Colonic mucosa (tissue), 4 donors: ENCODE measurements at regions not wholly inside any gene's neighbourhood (a gene's known extent, or its start where the extent isn't known, plus 50 kb on each side); places are given as distances from the start of the nearest gene placed in this dataset.

ENCODE experiments used
- DNase-seq: peaks from one replicate; pipeline ENCODE4 v3.0.0-alpha.2; 2020
- H3K27ac ChIP-seq: fragments of 200-600 bp; one replicate; pipeline ENCODE4 v1.8.0; 2021
- H3K27me3 ChIP-seq: fragments of 200-600 bp; one replicate; pipeline ENCODE4 v1.8.0; 2021
- H3K36me3 ChIP-seq: fragments of 200-600 bp; one replicate; pipeline ENCODE4 v1.8.0; 2021
- H3K4me1 ChIP-seq: fragments of 200-600 bp; one replicate; pipeline ENCODE4 v1.8.0; 2021; ENCODE audit warnings: mild to moderate bottlenecking
- H3K4me3 ChIP-seq: fragments of 200-600 bp; one replicate; pipeline ENCODE4 v1.8.0; 2021
- H3K9ac ChIP-seq, 2 donors: one replicate each; pipeline ENCODE4 v1.7.0; 2013; ENCODE audit warnings: control low read depth in 2 of 2, low read depth in 2 of 2, low read length in 2 of 2
- H3K9me3 ChIP-seq: fragments of 200-600 bp; one replicate; pipeline ENCODE4 v1.8.0; 2021
- CTCF ChIP-seq: fragments of 200-600 bp; IDR thresholded peaks from one replicate; pipeline ENCODE4 v1.8.0; 2022; ENCODE audit warnings: antibody characterized with exemption, mild to moderate bottlenecking
- intact Hi-C: fragments of 100-400 bp; cut with DNase I; formaldehyde crosslinking; loops from one replicate; pipeline ENCODE4 v1.14.1; 2022
- donor health status: healthy.
- donor health status: DM: no; HTN: no; CAD: no.
- donor health status: DM: no; HTN: no; CAD: no.

- no peak for TF ChIP-seq CTCF
- Histone ChIP-seq H3K27me3 (no peaks in the 10 kb centered on the region), H3K4me1 (no peaks in the 10 kb centered on the region), H3K27ac (no peak overlapping the region), H3K9ac (no peak overlapping the region), H3K4me3 (no peak overlapping the region), H3K36me3 (no peaks in the 10 kb centered on the region), H3K9me3 (no peaks in the 10 kb centered on the region)
- no peak for DNase-seq
- intact Hi-C loops = no loop called here
Measured at GRCh38 chr14:30339311-30339901, 219.6 kb upstream of the G2E3 start.

DNA sequence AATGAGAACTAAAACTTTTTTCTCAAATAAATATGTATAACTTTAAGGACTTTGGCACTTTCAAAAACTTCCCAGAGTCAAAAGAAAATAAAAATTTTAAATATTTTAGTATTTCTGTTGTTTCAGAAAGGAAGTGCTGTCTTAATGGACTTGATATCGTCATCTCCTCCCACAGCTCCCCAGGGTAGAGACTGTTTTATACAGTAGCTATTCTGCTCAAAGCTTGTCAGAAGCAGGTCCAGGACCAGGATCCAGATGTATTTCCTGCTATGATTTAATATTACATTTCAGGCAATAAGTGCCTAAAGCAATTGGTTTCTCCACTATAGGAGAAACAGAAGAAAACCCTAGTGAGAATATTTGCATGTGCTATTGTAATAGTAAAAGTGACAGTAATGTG lies 218.5 kb upstream of the G2E3 start:
- Histone ChIP-seq H3K9ac (no peak overlapping the region), H3K9me3 (no peaks in the 10 kb centered on the region), H3K4me1 (no peaks in the 10 kb centered on the region), H3K4me3 (no peak overlapping the region), H3K27ac (no peak overlapping the region), H3K36me3 (no peaks in the 10 kb centered on the region), H3K27me3 (no peaks in the 10 kb centered on the region)
- TF ChIP-seq CTCF = no peak
- intact Hi-C loops = no loop called here
- no peak for DNase-seq

- DNase-seq = no peak
- Histone ChIP-seq H3K27ac (no peak overlapping the region), H3K4me3 (no peak overlapping the region), H3K9ac (no peak overlapping the region), H3K9me3 (no peaks in the 10 kb centered on the region), H3K4me1 (no peaks in the 10 kb centered on the region), H3K36me3 (no peaks in the 10 kb centered on the region), H3K27me3 (no peaks in the 10 kb centered on the region)
- intact Hi-C loops = no loop called here
- no peak for TF ChIP-seq CTCF
Measured at GRCh38 chr14:30345511-30345910, 213.4 kb upstream of the G2E3 start.

DNA sequence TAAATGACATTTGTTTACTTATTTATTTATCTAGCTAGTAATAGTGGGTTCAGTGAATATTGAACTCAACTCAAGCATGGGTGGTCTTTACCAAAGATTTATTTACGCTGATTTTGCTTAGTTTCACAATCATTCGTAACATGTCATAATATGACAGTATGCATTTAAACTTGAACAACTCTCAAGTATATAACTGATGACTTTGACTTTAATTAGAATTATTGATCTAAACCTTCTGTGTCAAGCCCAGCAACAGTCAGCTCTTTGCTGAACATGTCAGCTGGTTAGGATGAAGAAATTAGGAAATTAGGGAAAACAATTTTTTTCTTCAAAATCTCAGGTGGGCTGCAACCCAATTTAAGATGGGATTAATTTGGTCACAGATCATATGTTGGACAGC lies 210.5 kb upstream of the G2E3 start:
- TF ChIP-seq CTCF = no peak
- H3K27me3 ChIP-seq = no peaks in the 10 kb centered on the region
- no peak for DNase-seq
- H3K4me3 ChIP-seq = no peak overlapping the region
- no peaks in the 10 kb centered on the region for H3K36me3 ChIP-seq
- intact Hi-C loops = no loop called here
- H3K9ac ChIP-seq = no peak overlapping the region
- no peak overlapping the region for H3K27ac ChIP-seq
- H3K9me3 ChIP-seq = no peaks in the 10 kb centered on the region
- no peaks in the 10 kb centered on the region for H3K4me1 ChIP-seq

GRCh38 chr14:30349520-30349919 lies 209.4 kb upstream of the G2E3 start:
- Histone ChIP-seq H3K27ac (no peak overlapping the region), H3K4me3 (no peak overlapping the region), H3K9me3 (no peaks in the 10 kb centered on the region), H3K9ac (no peak overlapping the region), H3K27me3 (no peaks in the 10 kb centered on the region), H3K4me1 (no peaks in the 10 kb centered on the region), H3K36me3 (no peaks in the 10 kb centered on the region)
- no peak for TF ChIP-seq CTCF
- DNase-seq = no peak
- intact Hi-C loops = no loop called here
